IMR-90 (cell line): ENCODE measurements at regions not wholly inside any gene's neighbourhood (a gene's known extent, or its start where the extent isn't known, plus 50 kb on each side); places are given as distances from the start of the nearest gene placed in this dataset.
"Not testable (repeated sequence)": the region's sequence is repeated elsewhere in the genome, so short reads cannot be mapped to it uniquely, and the experiment has no call there.

Experiments
- BHLHE40 ChIP-seq: fragments of 150-350 bp; IDR thresholded peaks from 2 replicates; pipeline ENCODE4 v1.6.1; 2016; ENCODE audit warnings: mild to moderate bottlenecking, low read depth, low read length
- CEBPB ChIP-seq: IDR thresholded peaks from 2 replicates; pipeline ENCODE4 v1.6.1; 2012; ENCODE audit warnings: low read depth, low read length, improper control_type of control experiment
- CTCF ChIP-seq: conservative IDR thresholded peaks from 2 replicates; pipeline ENCODE4 v1.5.1; 2012; ENCODE audit warnings: mild to moderate bottlenecking, low read depth, low read length, improper control_type of control experiment
- FOS ChIP-seq: fragments of 150-350 bp; IDR thresholded peaks from 2 replicates; pipeline ENCODE4 v1.6.1; 2016; ENCODE audit warnings: low read depth, low read length
- MAFK ChIP-seq: IDR thresholded peaks from 2 replicates; pipeline ENCODE4 v1.6.1; 2012; ENCODE audit warnings: low read depth, low read length, improper control_type of control experiment
- MAZ ChIP-seq: IDR thresholded peaks from 2 replicates; pipeline ENCODE4 v1.6.1; 2012; ENCODE audit warnings: low read depth, mild to moderate bottlenecking, low read length, improper control_type of control experiment, moderate library complexity, borderline replicate concordance
- MXI1 ChIP-seq: IDR thresholded peaks from 2 replicates; pipeline ENCODE4 v1.6.1; 2012; ENCODE audit warnings: low read depth, mild to moderate bottlenecking, low read length, moderate library complexity, borderline replicate concordance
- POLR2A ChIP-seq: IDR thresholded peaks from 2 replicates; pipeline ENCODE4 v1.6.1; 2012; ENCODE audit warnings: mild to moderate bottlenecking, low read depth, low read length
- RAD21 ChIP-seq: IDR thresholded peaks from 2 replicates; pipeline ENCODE4 v1.6.1; 2012; ENCODE audit warnings: low read length, improper control_type of control experiment
- RCOR1 ChIP-seq: IDR thresholded peaks from 2 replicates; pipeline ENCODE4 v1.6.1; 2012; ENCODE audit warnings: mild to moderate bottlenecking, low read length, improper control_type of control experiment; ENCODE audit not compliant: insufficient replicate concordance
- RFX5 ChIP-seq: IDR thresholded peaks from 2 replicates; pipeline ENCODE4 v1.8.0; 2012; ENCODE audit warnings: low read depth, mild to moderate bottlenecking, low read length, moderate library complexity
- SMC3 ChIP-seq: fragments of 150-350 bp; IDR thresholded peaks from 2 replicates; pipeline ENCODE4 v1.6.1; 2016; ENCODE audit warnings: low read depth, mild to moderate bottlenecking, antibody characterized with exemption, low read length, moderate library complexity
- USF2 ChIP-seq: fragments of 150-350 bp; IDR thresholded peaks from 2 replicates; pipeline ENCODE4 v1.6.1; 2017; ENCODE audit warnings: mild to moderate bottlenecking, antibody characterized with exemption, low read length, low read depth
- TF ChIP-seq, protein P1 (sequence below): fragments of 150-350 bp; IDR thresholded peaks from 2 replicates; pipeline ENCODE4 v1.6.1; 2016; ENCODE audit warnings: low read depth, mild to moderate bottlenecking, low read length, moderate library complexity, borderline replicate concordance

- TF ChIP-seq POLR2A, BHLHE40, CTCF, CEBPB, MXI1, RAD21, RFX5, USF2, MAZ, SMC3, FOS, MAFK, RCOR1: not testable (repeated sequence)
- TF ChIP-seq, protein P1, sequence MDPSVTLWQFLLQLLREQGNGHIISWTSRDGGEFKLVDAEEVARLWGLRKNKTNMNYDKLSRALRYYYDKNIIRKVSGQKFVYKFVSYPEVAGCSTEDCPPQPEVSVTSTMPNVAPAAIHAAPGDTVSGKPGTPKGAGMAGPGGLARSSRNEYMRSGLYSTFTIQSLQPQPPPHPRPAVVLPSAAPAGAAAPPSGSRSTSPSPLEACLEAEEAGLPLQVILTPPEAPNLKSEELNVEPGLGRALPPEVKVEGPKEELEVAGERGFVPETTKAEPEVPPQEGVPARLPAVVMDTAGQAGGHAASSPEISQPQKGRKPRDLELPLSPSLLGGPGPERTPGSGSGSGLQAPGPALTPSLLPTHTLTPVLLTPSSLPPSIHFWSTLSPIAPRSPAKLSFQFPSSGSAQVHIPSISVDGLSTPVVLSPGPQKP, result not testable (repeated sequence)
Observed at GRCh38 chr9:78431039-78431438, 134.1 kb downstream of the PSAT1 start.
